Endometrial microvascular endothelial cells (primary cell): ENCODE measurements at regions not wholly inside any gene's neighbourhood (a gene's known extent, or its start where the extent isn't known, plus 50 kb on each side); places are given as distances from the start of the nearest gene placed in this dataset.

Experiments
- in situ Hi-C: cut with HindIII; loops from 2 replicates; pipeline ENCODE4 v1.10.0; 2017; ENCODE audit warnings: low sequenced_read_pairs, low pct_unique_long_range_greater_than_20kb; ENCODE audit errors: inconsistent ontology term

GRCh38 chr15:66832664-66833063 is 130.6 kb downstream of the SMAD6 start:
- in situ Hi-C loops: loop anchor here (25.0 kb wide), 1 partner anchor 120 kb away; the partner anchor contains the start of gene SMAD6

GRCh38 chr15:66833371-66833770 is 131.3 kb downstream of the SMAD6 start:
- in situ Hi-C loops: loop anchor here (25.0 kb wide), 1 partner anchor 121 kb away; the partner anchor contains the start of gene SMAD6

DNA sequence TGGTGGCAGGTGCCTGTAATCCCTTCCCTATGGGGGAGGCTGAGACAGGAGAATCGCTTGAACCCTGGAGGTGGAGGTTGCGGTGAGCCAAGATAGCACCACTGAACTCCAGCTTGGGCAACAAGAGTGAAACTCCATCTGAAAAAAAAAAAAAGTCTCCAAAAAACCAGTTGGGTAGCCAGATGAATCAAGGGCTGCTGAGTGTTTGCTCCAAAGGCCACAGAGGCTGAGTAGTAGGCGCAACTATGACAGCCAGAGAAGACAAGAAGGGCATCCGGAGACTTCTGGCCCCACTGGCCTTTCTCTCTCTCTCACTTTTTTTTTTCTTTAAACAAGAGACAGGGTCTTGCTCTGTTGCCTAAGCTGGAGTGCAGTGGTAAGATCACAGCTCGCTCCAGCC is 131.8 kb downstream of the SMAD6 start:
- in situ Hi-C loops: loop anchor here (25.0 kb wide), 1 partner anchor 122 kb away; the partner anchor contains the start of gene SMAD6

- in situ Hi-C loops: loop anchor here (25.0 kb wide), 1 partner anchor 123 kb away; the partner anchor contains the start of gene SMAD6
Observed at GRCh38 chr15:66834881-66835878, 133.1 kb downstream of the SMAD6 start.

GRCh38 chr15:66836231-66837030 is 134.4 kb downstream of the SMAD6 start:
- in situ Hi-C loops: loop anchor here (25.0 kb wide), 1 partner anchor 124 kb away; the partner anchor contains the start of gene SMAD6

- in situ Hi-C loops: loop anchor here (25.0 kb wide), 1 partner anchor 126 kb away; the partner anchor contains the start of gene SMAD6
Observed at GRCh38 chr15:66838202-66838601, 136.2 kb downstream of the SMAD6 start.

GRCh38 chr15:66838671-66839239 is 136.7 kb downstream of the SMAD6 start:
- in situ Hi-C loops: loop anchor here (25.0 kb wide), 1 partner anchor 126 kb away; the partner anchor contains the start of gene SMAD6

GRCh38 chr15:66839506-66840112 is 137.6 kb downstream of the SMAD6 start:
- in situ Hi-C loops: loop anchor here (25.0 kb wide), 1 partner anchor 127 kb away; the partner anchor contains the start of gene SMAD6

DNA sequence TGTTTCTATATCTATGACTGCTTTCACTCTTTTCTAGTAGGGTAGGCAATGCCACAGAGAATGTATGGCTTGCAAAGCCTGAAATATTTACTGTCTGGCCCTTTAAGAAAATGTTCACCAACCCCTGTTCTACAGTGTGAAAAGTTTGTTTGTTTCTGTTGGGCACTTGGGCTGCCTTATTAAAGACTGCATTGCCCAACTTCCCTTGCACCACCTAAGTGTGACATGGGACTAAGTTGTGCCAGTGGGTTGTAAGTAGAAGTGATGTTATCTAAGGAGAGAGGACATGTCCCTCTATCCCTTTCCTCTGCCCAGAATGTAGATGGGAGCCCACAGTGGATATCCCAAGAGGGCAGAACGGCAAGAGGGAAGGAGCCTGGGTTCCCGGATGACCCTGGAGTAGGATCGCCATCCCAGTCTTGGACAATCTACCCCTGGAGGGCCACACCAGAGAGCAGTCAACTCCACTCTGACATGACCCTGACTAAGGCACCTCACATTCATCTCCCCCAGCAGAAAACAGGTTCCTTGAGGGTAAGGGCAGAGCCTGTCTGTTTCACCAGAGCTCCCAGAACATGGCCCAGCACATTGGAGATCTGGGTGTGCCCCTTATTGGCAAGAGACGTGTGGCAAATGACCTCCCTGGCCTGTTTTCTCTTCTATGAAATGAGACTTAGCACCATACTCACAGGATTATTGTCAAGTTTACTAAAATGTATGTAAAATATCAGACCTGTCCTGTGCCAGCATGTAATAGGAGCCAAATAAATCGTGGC is 138.8 kb downstream of the SMAD6 start:
- in situ Hi-C loops: loop anchor here (25.0 kb wide), 1 partner anchor 129 kb away; the partner anchor contains the start of gene SMAD6

DNA sequence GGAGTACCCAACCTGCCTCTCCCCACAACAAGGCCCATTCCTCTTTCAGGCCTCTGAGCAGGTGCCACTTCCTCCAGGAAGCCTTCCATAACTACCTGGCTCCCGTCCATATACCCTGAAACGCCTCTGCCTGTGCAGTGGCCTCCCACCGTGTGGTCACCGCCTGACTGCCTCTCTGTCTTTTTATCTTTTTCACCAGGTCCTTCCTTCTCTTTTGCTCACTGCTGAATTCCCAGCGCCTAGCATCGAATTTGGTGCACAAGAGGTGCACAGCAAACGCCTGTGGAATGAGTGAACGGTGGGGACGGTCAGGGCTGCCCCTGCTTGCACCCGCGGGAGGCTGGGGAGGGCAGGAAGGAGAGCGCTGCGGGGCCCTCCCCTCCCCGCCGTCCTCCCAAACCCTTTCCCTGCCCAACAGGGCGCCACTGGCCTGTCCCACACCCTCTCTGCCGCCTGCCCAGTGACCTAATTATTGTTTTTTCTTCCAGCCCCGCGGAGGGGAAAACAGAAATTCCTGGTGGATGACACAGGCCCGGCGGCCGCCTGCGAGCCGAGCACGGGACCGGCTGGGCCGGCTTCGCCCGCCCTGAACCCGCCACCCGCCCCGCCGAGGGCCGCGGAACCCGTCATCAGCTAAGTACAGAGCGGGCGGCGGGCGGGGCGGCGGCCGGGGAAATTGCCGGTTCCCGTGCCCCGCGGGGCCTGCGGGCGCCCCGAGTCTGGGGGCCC is 140.1 kb downstream of the SMAD6 start:
- in situ Hi-C loops: loop anchor here (25.0 kb wide), 1 partner anchor 130 kb away; the partner anchor contains the start of gene SMAD6

DNA sequence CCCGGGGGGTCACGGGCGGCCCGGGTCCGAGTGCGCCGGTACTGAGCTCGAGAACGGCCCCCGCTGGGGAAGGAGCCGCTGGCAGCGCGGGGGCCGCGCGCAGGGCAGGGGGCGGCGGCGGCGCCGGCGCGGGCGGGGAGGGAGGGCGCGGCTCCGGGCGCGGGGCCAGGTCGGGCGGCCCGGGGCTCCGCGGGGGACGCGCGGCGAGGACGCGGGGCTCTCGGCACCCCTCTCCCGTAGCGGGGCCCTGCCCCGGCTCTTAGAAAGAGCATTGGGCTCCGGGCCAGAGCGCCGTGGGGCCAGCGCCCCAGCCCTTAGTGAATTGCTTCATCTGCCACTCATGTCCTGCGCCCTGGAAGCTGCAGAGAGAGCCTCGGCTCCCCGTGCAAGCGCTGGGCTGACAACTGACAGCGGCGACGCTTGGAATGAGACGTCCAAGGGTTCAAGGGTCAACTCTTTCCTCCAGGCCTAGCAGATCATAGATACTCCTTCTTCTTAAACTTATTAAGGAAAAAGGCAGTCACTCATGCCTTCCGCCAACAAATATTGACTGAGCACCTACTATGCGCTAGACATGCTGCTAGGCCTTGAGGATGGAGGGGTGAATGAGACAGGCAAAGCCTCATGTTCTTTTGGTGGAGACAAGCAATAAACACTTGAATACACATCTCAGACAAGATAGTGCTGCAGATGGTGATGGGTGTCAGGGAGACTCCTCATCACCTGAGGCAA is 140.8 kb downstream of the SMAD6 start:
- in situ Hi-C loops: loop anchor here (25.0 kb wide), 1 partner anchor 131 kb away; the partner anchor contains the start of gene SMAD6

DNA sequence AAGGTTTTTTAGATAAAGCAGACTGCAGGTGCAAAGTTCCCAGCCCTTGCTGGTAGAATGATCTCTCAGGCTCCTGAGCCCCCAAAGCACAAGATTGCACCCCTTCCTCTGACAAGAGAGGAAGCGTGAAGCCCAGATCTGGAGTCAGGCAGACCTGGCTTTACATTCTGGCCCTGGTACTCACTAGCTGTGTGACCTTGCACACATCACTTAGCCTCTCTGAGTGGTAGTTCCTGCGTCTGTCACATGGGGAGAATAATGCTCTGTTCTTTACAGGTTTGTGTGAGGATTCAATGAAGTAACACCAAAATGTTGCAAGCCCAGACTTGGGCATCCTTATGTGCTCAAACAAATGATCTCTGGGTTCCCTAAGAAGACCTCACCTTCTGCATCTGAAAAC is 141.5 kb downstream of the SMAD6 start:
- in situ Hi-C loops: loop anchor here (25.0 kb wide), 1 partner anchor 131 kb away; the partner anchor contains the start of gene SMAD6

DNA sequence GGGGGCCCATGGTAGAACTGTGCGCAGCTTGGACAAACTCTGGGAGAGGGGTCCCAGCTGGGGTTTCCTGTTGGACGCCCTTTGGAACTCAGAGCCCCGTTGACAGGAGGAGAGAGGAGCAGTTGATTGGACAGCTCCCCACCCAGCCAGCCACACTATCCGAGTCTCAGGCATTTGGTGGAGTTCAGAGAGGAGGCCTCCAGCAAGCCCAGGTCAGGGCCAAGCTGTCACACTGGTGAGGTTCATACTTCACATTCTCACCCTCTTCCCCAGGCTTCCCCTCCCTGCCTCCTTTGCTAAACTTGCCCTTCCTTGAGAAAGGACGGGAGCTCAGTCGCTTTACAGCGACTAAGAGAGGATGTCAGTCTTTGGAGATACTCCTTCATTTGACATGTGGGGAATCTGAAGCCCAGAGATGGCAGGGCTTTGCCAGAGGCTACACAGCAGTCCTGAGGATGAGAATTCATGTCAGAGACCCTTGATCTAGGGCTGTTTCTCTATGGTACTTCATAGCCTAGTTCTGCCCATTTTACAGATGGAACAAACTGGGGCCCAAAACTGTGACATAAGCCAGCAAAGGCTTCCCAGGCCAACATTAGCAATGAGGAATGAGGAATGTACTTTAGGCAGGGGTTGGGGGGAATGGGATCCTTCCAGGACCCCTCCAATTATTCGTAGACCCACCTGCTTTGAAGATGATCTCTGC is 142.2 kb downstream of the SMAD6 start:
- in situ Hi-C loops: loop anchor here (25.0 kb wide), 1 partner anchor 132 kb away; the partner anchor contains the start of gene SMAD6

- in situ Hi-C loops: loop anchor here (25.0 kb wide), 1 partner anchor 132 kb away; the partner anchor contains the start of gene SMAD6
Observed at GRCh38 chr15:66844747-66845145, 142.7 kb downstream of the SMAD6 start.

GRCh38 chr15:66845266-66845785 is 143.3 kb downstream of the SMAD6 start:
- in situ Hi-C loops: loop anchor here (25.0 kb wide), 1 partner anchor 133 kb away; the partner anchor contains the start of gene SMAD6
